ENCODE measurements at regions not wholly inside any gene's neighbourhood (a gene's known extent, or its start where the extent isn't known, plus 50 kb on each side); places are given as distances from the start of the nearest gene placed in this dataset.

DNA sequence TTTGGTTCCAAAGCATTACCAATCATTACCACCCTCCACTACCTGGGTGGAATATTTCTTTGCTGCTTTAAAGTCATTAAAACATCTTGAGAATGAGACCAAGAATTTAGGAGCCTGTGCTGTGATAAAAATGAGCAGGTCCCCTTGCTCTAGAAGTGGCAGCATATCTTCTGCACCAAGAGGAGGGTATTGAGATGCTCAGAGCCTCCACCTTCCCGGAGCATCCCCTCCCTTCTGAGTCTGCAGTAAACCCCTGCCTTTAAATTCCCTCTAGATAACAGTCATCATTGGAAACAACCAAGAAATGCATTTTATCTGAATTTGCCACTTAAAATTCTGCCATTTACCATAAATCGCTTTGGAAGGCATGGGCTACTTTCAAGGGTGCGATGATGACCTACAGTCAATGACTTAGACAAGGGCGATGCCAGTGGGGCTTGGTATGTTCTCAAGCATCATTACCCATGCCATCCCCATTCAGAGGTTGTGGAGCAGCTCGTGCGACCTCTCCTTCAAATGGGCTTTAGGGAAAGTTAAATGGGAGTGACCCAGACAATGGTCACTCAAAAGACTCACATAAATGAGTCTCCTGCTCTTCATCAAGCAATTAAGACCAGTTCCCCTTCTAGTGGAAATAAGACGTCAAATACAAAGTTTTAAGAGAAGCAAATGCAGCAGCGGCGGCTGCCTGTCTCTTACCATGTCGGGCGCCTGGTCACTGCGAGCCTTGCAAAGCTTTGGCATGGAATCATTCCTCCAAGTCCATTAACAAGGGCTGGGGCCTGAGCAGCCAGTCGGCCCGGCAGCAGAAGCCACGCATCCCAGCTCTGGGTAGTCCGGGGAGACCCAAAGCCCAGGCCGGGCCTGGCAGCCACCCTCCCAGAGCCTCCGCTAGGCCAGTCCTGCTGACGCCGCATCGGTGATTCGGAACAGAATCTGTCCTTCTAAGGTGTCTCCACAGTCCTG, 334.5 kb downstream of the TMEM121 start (continued):
- TF ChIP-seq, protein P1, sequence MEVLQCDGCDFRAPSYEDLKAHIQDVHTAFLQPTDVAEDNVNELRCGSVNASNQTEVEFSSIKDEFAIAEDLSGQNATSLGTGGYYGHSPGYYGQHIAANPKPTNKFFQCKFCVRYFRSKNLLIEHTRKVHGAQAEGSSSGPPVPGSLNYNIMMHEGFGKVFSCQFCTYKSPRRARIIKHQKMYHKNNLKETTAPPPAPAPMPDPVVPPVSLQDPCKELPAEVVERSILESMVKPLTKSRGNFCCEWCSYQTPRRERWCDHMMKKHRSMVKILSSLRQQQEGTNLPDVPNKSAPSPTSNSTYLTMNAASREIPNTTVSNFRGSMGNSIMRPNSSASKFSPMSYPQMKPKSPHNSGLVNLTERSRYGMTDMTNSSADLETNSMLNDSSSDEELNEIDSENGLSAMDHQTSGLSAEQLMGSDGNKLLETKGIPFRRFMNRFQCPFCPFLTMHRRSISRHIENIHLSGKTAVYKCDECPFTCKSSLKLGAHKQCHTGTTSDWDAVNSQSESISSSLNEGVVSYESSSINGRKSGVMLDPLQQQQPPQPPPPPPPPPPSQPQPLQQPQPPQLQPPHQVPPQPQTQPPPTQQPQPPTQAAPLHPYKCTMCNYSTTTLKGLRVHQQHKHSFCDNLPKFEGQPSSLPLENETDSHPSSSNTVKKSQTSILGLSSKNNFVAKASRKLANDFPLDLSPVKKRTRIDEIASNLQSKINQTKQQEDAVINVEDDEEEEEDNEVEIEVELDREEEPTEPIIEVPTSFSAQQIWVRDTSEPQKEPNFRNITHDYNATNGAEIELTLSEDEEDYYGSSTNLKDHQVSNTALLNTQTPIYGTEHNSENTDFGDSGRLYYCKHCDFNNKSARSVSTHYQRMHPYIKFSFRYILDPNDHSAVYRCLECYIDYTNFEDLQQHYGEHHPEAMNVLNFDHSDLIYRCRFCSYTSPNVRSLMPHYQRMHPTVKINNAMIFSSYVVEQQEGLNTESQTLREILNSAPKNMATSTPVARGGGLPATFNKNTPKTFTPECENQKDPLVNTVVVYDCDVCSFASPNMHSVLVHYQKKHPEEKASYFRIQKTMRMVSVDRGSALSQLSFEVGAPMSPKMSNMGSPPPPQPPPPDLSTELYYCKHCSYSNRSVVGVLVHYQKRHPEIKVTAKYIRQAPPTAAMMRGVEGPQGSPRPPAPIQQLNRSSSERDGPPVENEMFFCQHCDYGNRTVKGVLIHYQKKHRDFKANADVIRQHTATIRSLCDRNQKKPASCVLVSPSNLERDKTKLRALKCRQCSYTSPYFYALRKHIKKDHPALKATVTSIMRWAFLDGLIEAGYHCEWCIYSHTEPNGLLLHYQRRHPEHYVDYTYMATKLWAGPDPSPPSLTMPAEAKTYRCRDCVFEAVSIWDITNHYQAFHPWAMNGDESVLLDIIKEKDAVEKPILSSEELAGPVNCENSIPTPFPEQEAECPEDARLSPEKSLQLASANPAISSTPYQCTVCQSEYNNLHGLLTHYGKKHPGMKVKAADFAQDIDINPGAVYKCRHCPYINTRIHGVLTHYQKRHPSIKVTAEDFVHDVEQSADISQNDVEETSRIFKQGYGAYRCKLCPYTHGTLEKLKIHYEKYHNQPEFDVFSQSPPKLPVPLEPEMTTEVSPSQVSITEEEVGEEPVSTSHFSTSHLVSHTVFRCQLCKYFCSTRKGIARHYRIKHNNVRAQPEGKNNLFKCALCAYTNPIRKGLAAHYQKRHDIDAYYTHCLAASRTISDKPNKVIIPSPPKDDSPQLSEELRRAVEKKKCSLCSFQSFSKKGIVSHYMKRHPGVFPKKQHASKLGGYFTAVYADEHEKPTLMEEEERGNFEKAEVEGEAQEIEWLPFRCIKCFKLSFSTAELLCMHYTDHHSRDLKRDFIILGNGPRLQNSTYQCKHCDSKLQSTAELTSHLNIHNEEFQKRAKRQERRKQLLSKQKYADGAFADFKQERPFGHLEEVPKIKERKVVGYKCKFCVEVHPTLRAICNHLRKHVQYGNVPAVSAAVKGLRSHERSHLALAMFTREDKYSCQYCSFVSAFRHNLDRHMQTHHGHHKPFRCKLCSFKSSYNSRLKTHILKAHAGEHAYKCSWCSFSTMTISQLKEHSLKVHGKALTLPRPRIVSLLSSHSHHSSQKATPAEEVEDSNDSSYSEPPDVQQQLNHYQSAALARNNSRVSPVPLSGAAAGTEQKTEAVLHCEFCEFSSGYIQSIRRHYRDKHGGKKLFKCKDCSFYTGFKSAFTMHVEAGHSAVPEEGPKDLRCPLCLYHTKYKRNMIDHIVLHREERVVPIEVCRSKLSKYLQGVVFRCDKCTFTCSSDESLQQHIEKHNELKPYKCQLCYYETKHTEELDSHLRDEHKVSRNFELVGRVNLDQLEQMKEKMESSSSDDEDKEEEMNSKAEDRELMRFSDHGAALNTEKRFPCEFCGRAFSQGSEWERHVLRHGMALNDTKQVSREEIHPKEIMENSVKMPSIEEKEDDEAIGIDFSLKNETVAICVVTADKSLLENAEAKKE (CRISPR knock-in tag; IDR thresholded peaks at IDR 0.05) = no peak
- TF ChIP-seq ZNF331 (CRISPR knock-in tag; IDR thresholded peaks at IDR 0.05; ENCODE audit: low read depth) = no peak
- TF ChIP-seq STAT1 (IDR thresholded peaks at IDR 0.05; ENCODE audit: unreplicated experiment) = no peak
- TF ChIP-seq, protein P2, sequence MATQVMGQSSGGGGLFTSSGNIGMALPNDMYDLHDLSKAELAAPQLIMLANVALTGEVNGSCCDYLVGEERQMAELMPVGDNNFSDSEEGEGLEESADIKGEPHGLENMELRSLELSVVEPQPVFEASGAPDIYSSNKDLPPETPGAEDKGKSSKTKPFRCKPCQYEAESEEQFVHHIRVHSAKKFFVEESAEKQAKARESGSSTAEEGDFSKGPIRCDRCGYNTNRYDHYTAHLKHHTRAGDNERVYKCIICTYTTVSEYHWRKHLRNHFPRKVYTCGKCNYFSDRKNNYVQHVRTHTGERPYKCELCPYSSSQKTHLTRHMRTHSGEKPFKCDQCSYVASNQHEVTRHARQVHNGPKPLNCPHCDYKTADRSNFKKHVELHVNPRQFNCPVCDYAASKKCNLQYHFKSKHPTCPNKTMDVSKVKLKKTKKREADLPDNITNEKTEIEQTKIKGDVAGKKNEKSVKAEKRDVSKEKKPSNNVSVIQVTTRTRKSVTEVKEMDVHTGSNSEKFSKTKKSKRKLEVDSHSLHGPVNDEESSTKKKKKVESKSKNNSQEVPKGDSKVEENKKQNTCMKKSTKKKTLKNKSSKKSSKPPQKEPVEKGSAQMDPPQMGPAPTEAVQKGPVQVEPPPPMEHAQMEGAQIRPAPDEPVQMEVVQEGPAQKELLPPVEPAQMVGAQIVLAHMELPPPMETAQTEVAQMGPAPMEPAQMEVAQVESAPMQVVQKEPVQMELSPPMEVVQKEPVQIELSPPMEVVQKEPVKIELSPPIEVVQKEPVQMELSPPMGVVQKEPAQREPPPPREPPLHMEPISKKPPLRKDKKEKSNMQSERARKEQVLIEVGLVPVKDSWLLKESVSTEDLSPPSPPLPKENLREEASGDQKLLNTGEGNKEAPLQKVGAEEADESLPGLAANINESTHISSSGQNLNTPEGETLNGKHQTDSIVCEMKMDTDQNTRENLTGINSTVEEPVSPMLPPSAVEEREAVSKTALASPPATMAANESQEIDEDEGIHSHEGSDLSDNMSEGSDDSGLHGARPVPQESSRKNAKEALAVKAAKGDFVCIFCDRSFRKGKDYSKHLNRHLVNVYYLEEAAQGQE (IDR thresholded peaks at IDR 0.05; ENCODE audit: unreplicated experiment) = no peak
- TF ChIP-seq JUNB (IDR thresholded peaks at IDR 0.05; ENCODE audit: unreplicated experiment) = no peak
- TF ChIP-seq NANOG (IDR thresholded peaks at IDR 0.05; ENCODE audit: borderline replicate concordance) = no peak
- no peak for TF ChIP-seq POLR2AphosphoS5 (IDR thresholded peaks at IDR 0.05; ENCODE audit: low read depth)
- TF ChIP-seq, protein P3, sequence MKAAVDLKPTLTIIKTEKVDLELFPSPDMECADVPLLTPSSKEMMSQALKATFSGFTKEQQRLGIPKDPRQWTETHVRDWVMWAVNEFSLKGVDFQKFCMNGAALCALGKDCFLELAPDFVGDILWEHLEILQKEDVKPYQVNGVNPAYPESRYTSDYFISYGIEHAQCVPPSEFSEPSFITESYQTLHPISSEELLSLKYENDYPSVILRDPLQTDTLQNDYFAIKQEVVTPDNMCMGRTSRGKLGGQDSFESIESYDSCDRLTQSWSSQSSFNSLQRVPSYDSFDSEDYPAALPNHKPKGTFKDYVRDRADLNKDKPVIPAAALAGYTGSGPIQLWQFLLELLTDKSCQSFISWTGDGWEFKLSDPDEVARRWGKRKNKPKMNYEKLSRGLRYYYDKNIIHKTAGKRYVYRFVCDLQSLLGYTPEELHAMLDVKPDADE (IDR thresholded peaks at IDR 0.05) = no peak
